HepG2 (cell line): ENCODE measurements at regions not wholly inside any gene's neighbourhood (a gene's known extent, or its start where the extent isn't known, plus 50 kb on each side); places are given as distances from the start of the nearest gene placed in this dataset.

Experiments
- ATAC-seq: fragments of 200-7000 bp; cut with Tn5 transposase; 3 replicates; pipeline ENCODE4 v1.9.1; 2020; ENCODE audit warnings: mild to moderate bottlenecking, moderate library complexity
- BruUV-seq: library from RNA; stranded (reverse); fragments of 400-500 nt; replicated peaks from 2 replicates; lab custom pipeline; 2021; lab: Mats Ljungman, UMichigan
- CTCF ChIA-PET: fragments of 300-600 bp; formaldehyde crosslinking; extraction: SDS; loops from one replicate; lab custom pipeline; 2021; ENCODE audit warnings: low total read pairs, inconsistent platforms, low intra/inter-chr PET ratio; lab: Yijun Ruan, JAX
- POLR2A ChIA-PET: fragments of 350-600 bp; sonication (Branson Sonifier 250); formaldehyde crosslinking; loops from one replicate; lab custom pipeline; 2020; ENCODE audit warnings: antibody characterized with exemption, inconsistent platforms; lab: Yijun Ruan, JAX
- DNase-seq: peaks from one replicate; pipeline ENCODE4 v3.0.0-alpha.2; 2015; ENCODE audit warnings: low spot score
- FAIRE-seq: peaks from 3 replicates; lab custom pipeline; 2011; peaks lifted over from hg19 to GRCh38; lab: Jason Lieb, UNC
- H2AFZ ChIP-seq: one replicate; pipeline ENCODE4 v1.6.1; 2011; ENCODE audit warnings: low read length, inconsistent platforms
- H3K27ac ChIP-seq: fragments of 300-600 bp; 3 replicates; pipeline ENCODE4 v1.8.0; 2011; ENCODE audit warnings: mixed run types, mild to moderate bottlenecking, mixed read lengths, low read length, inconsistent platforms; ENCODE audit not compliant: insufficient read depth; ENCODE audit errors: extremely low read length
- H3K27me3 ChIP-seq, 2 experiments: fragments of 200-600 bp in 1 of 2; 2 replicates in 1 of 2; 3 replicates in 1 of 2; pipeline versions ENCODE4 v1.6.0 to v1.8.0; 2011; ENCODE audit warnings: low read length in 2 of 2, mild to moderate bottlenecking in 2 of 2, moderate library complexity in 2 of 2, inconsistent platforms in 1 of 2; ENCODE audit not compliant: insufficient read depth in 2 of 2, control insufficient read depth in 1 of 2
- H3K36me3 ChIP-seq, 2 experiments: fragments of 200-600 bp in 1 of 2; replicated peaks in 1 of 2; 2 replicates in 1 of 2; 3 replicates in 1 of 2; pipeline versions ENCODE4 v1.5.1 to v1.8.0; 2011; ENCODE audit warnings: low read length in 2 of 2, inconsistent platforms in 1 of 2; ENCODE audit not compliant: insufficient read depth in 2 of 2, control insufficient read depth in 1 of 2
- H3K4me1 ChIP-seq: 2 replicates; pipeline ENCODE4 v1.5.1; 2012; ENCODE audit warnings: low read length, inconsistent platforms; ENCODE audit not compliant: insufficient read depth
- H3K4me2 ChIP-seq: 2 replicates; pipeline ENCODE4 v1.6.0; 2011; ENCODE audit warnings: low read depth, low read length, inconsistent platforms
- H3K4me3 ChIP-seq, 3 experiments: fragments of 200-600 bp in 1 of 3; sonication (generic), shearing (Covaris generic) in 1 of 3; replicated peaks in 1 of 3; 2 replicates each; pipeline ENCODE4 v1.5.1; 2011 to 2016; ENCODE audit warnings: low read length in 3 of 3, inconsistent platforms in 2 of 3, low read depth in 2 of 3, mild to moderate bottlenecking in 2 of 3, control low read depth in 1 of 3, mixed read lengths in 1 of 3; ENCODE audit not compliant: insufficient read depth in 1 of 3
- H3K79me2 ChIP-seq: one replicate; pipeline ENCODE4 v1.6.1; 2011; ENCODE audit warnings: low read length, inconsistent platforms; ENCODE audit not compliant: insufficient read depth
- H3K9ac ChIP-seq: 2 replicates; pipeline ENCODE4 v1.6.0; 2011; ENCODE audit warnings: mild to moderate bottlenecking, low read depth, low read length, inconsistent platforms; ENCODE audit not compliant: insufficient read depth
- H3K9me3 ChIP-seq: 2 replicates; pipeline ENCODE4 v1.5.1; 2012; ENCODE audit warnings: mild to moderate bottlenecking, low read length
- H4K20me1 ChIP-seq: 2 replicates; pipeline ENCODE4 v1.6.0; 2011; ENCODE audit warnings: inconsistent platforms, mild to moderate bottlenecking, low read length, moderate library complexity; ENCODE audit not compliant: insufficient read depth
- KMT2A ChIP-seq: sonication (generic); formaldehyde crosslinking; IDR thresholded peaks from 2 replicates; pipeline ENCODE4 v1.4.0; 2020; ENCODE audit warnings: missing genetic modification reagents
- MIXL1 ChIP-seq: IDR thresholded peaks from 2 replicates; pipeline ENCODE4 v1.6.1; 2016
- NR2F1 ChIP-seq, 2 experiments: fragments of 450-650 bp in 1 of 2; formaldehyde crosslinking in 1 of 2; IDR thresholded peaks; 2 replicates each; pipeline versions ENCODE4 v1.5.0 to v1.6.1; 2016 to 2020; ENCODE audit warnings: mild to moderate bottlenecking in 1 of 2, missing compliant biosample characterization in 1 of 2, missing genetic modification reagents in 1 of 2, moderate library complexity in 1 of 2
- POLR2AphosphoS2 ChIP-seq: IDR thresholded peaks from 2 replicates; pipeline ENCODE4 v1.6.1; 2011; ENCODE audit warnings: low read depth, low read length, improper control_type of control experiment
- REPIN1 ChIP-seq: sonication (generic); formaldehyde crosslinking; IDR thresholded peaks from 2 replicates; pipeline ENCODE4 v1.8.0; 2022; ENCODE audit warnings: missing genetic modification reagents, low read depth, mild to moderate bottlenecking, borderline replicate concordance
- TMF1 ChIP-seq: sonication (generic); formaldehyde crosslinking; IDR thresholded peaks from 2 replicates; pipeline ENCODE4 v1.8.1; 2022; ENCODE audit warnings: low read depth, missing genetic modification reagents
- ZBTB26 ChIP-seq: IDR thresholded peaks from 2 replicates; pipeline ENCODE4 v1.6.1; 2016; ENCODE audit warnings: missing compliant biosample characterization, missing genetic modification reagents, borderline replicate concordance
- ZBTB8A ChIP-seq: sonication (generic); formaldehyde crosslinking; IDR thresholded peaks from 2 replicates; pipeline ENCODE4 v1.4.0; 2020; ENCODE audit warnings: mild to moderate bottlenecking, low read depth, missing genetic modification reagents, borderline replicate concordance
- ZNF275 ChIP-seq: sonication (generic); formaldehyde crosslinking; IDR thresholded peaks from 2 replicates; pipeline ENCODE4 v1.8.0; 2022; ENCODE audit warnings: missing genetic modification reagents, mild to moderate bottlenecking, inconsistent platforms, borderline replicate concordance
- ZNF460 ChIP-seq: sonication (generic); formaldehyde crosslinking; IDR thresholded peaks from 2 replicates; pipeline ENCODE4 v1.5.1; 2020; ENCODE audit warnings: missing genetic modification reagents, mild to moderate bottlenecking, borderline replicate concordance
- ZNF713 ChIP-seq: sonication (generic); formaldehyde crosslinking; IDR thresholded peaks from 2 replicates; pipeline ENCODE4 v1.4.0; 2020; ENCODE audit warnings: mild to moderate bottlenecking, missing genetic modification reagents
- ZNF776 ChIP-seq: sonication (generic); formaldehyde crosslinking; IDR thresholded peaks from 2 replicates; pipeline ENCODE4 v1.4.0; 2020; ENCODE audit warnings: mild to moderate bottlenecking, missing genetic modification reagents
- ZNF83 ChIP-seq: sonication (generic); formaldehyde crosslinking; IDR thresholded peaks from 2 replicates; pipeline ENCODE4 v1.4.0; 2020; ENCODE audit warnings: missing genetic modification reagents, mild to moderate bottlenecking, borderline replicate concordance
- WGBS: methylation state at CpG from one replicate; pipeline ENCODE4 v1.1.6; 2017; ENCODE audit warnings: low lambda C conversion rate; 5-methylcytosine and 5-hydroxymethylcytosine counted together
- in situ Hi-C: cut with HindIII; loops from 2 replicates; pipeline ENCODE4 v1.10.0; 2017; ENCODE audit warnings: low pct_unique_long_range_greater_than_20kb; ENCODE audit not compliant: extremely low pct_ligation_motif_present
- intact Hi-C: fragments of 100-400 bp; cut with micrococcal nuclease; formaldehyde crosslinking; loops from one replicate; pipeline ENCODE4 v1.10.0; 2022; ENCODE audit not compliant: unreplicated experiment

DNA sequence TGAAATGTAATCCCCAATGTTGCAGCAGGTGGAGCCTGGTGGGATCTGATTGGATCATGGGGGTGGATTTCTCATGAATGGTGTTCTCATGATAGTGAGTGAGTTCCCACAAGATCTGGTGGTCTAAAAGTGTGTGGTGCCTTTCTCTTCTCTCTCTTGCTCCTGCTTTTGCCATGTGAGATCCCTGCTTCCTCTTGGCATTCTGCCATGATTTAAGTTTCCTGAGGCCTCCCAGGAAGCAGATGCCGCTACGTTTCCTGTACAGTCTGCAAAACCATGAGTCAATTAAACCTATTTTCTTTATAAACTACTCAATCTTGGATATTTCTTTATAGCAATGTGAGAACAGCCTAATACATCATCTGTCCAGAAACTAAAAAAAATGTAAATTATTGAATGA lies 298.3 kb downstream of the MEX3B start:
- WGBS, result 14% methylated on average over 2 of the region's 2 CpGs
- Histone ChIP-seq H3K27ac (no peak overlapping the region), H3K79me2 (no peaks in the 10 kb centered on the region), H2AFZ (no peak overlapping the region), H3K4me3 (no peak overlapping the region), H3K36me3 (no peaks in the 10 kb centered on the region), H3K4me1 (no peaks in the 10 kb centered on the region), H3K9me3 (no peaks in the 10 kb centered on the region), H4K20me1 (no peaks in the 10 kb centered on the region), H3K9ac (no peak overlapping the region), H3K27me3 (peaks cover 0 to 2% of the 10 kb centered on the region in 2 experiments; a peak in 2 of 5 replicates), H3K4me2 (no peak overlapping the region)
- TF ChIP-seq ZNF275 (CRISPR knock-in tag) (no peak), ZNF460 (CRISPR knock-in tag) (no peak), ZNF776 (no peak), REPIN1 (CRISPR knock-in tag) (no peak), ZBTB26 (CRISPR knock-in tag) (no peak), NR2F1 (CRISPR knock-in tag; IDR thresholded peaks at IDR 0.05) (no peak), ZNF713 (CRISPR knock-in tag) (no peak), POLR2AphosphoS2 (no peak), MIXL1 (no peak), ZBTB8A (CRISPR knock-in tag) (no peak), TMF1 (CRISPR knock-in tag) (no peak), ZNF83 (CRISPR knock-in tag) (no peak), KMT2A (CRISPR knock-in tag) (no peak)
- ChIA-PET POLR2A (no interaction called here), CTCF (no interaction called here)
- intact Hi-C loops (no loop called here), in situ Hi-C loops (no loop called here)
- no peak for FAIRE-seq
- no peak for DNase-seq
- no peak for ATAC-seq
- no TSS peak for BruUV-seq
